Spleen (tissue), 7 donors: ENCODE measurements at regions not wholly inside any gene's neighbourhood (a gene's known extent, or its start where the extent isn't known, plus 50 kb on each side); places are given as distances from the start of the nearest gene placed in this dataset.

Experiments used
- POLR2AphosphoS5 ChIP-seq, 3 donors: sonication (generic); formaldehyde crosslinking; IDR thresholded peaks; one replicate each; pipeline ENCODE4 v1.5.1; 2017; ENCODE audit warnings: antibody characterized with exemption in 3 of 3
- TF ChIP-seq, protein P1 (sequence below), 11 experiments: fragments of 200-600 bp in 7 of 11; fragments of 450-650 bp in 4 of 11; sonication (generic) in 4 of 11; IDR thresholded peaks in 8 of 11; conservative IDR thresholded peaks in 3 of 11; 1 replicate in 7 of 11; 2 replicates in 4 of 11; pipeline versions ENCODE4 v1.4.0 to v1.8.0; 2016 to 2021; ENCODE audit warnings: antibody characterized with exemption in 11 of 11, inconsistent platforms in 4 of 11, mild to moderate bottlenecking in 1 of 11
- donor health status: DM: no; HTN: no; CAD: no; lungs with moderate emphysema.
- donor health status: DM: no; HTN: no; CAD: no.
- donor health status: DM: no; HTN: no; CAD: no.

DNA sequence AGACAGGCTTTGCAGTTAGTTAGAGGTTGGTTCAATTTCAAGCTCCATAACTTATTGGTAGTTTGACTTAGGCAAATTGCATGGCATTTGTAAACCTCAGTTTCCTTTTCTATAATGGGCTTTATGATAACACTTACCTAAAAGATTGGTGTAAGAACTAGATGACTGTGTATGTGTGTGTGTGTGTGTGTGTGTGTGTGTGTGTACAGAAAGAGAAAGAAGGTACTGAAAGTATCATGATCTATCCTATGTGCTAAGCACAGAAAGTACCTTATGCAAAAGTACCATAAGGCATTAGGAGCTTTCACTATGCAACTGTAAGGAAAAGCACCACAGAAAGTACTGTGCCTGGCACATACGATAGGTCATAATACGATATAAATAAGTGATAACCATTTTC is 304.3 kb upstream of the KITLG start:
- TF ChIP-seq, protein P1, sequence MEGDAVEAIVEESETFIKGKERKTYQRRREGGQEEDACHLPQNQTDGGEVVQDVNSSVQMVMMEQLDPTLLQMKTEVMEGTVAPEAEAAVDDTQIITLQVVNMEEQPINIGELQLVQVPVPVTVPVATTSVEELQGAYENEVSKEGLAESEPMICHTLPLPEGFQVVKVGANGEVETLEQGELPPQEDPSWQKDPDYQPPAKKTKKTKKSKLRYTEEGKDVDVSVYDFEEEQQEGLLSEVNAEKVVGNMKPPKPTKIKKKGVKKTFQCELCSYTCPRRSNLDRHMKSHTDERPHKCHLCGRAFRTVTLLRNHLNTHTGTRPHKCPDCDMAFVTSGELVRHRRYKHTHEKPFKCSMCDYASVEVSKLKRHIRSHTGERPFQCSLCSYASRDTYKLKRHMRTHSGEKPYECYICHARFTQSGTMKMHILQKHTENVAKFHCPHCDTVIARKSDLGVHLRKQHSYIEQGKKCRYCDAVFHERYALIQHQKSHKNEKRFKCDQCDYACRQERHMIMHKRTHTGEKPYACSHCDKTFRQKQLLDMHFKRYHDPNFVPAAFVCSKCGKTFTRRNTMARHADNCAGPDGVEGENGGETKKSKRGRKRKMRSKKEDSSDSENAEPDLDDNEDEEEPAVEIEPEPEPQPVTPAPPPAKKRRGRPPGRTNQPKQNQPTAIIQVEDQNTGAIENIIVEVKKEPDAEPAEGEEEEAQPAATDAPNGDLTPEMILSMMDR (IDR thresholded peaks at IDR 0.05 in 8 of 11, conservative IDR thresholded peaks at IDR 0.05 in 3 of 11) = no peak
- no peak for TF ChIP-seq POLR2AphosphoS5 (IDR thresholded peaks at IDR 0.05)
